ENCODE measurements at regions not wholly inside any gene's neighbourhood (a gene's known extent, or its start where the extent isn't known, plus 50 kb on each side); places are given as distances from the start of the nearest gene placed in this dataset.

GRCh38 chr14:76655331-76655730, 105.9 kb upstream of the VASH1 start:
- CTCF ChIA-PET: no interaction called here

GRCh38 chr14:76656592-76656991, 104.7 kb upstream of the VASH1 start:
- Histone ChIP-seq H3F3A (ENCODE audit: insufficient read depth, low read depth) (no peaks in the 10 kb centered on the region), H3K79me2 (ENCODE audit: low read depth) (no peaks in the 10 kb centered on the region), H3K4me1 (replicated peaks; ENCODE audit: insufficient read depth) (no peaks in the 10 kb centered on the region), H3K9me2 (ENCODE audit: insufficient read depth) (no peaks in the 10 kb centered on the region), H3K9me3 (ENCODE audit: insufficient read depth, low read depth) (no peaks in the 10 kb centered on the region), H3K27me3 (ENCODE audit: insufficient read depth, low read depth) (peaks cover 94% of the 10 kb centered on the region), H4K20me1 (ENCODE audit: insufficient read depth) (no peaks in the 10 kb centered on the region), H3K4me2 (no peak overlapping the region), H3K4me3 (no peak overlapping the region), H2AFZ (no peak overlapping the region), H3K27ac (no peak overlapping the region), H3K36me3 (ENCODE audit: low read depth) (no peaks in the 10 kb centered on the region)
- intact Hi-C loops (cut with micrococcal nuclease; ENCODE audit: unreplicated experiment): no loop called here
- BruUV-seq (replicated peaks): no TSS peak
- TF ChIP-seq EZH2 (IDR thresholded peaks at IDR 0.05; ENCODE audit: low read depth) (no peak), CTCF (conservative IDR thresholded peaks at IDR 0.05) (no peak)
- ChIA-PET POLR2A (ENCODE audit: unreplicated experiment) (no interaction called here), CTCF (no interaction called here)
- no peak for DNase-seq

More at GRCh38 chr14:76655331-76655730, 105.9 kb upstream of the VASH1 start:
- no peaks in the 10 kb centered on the region for H3K9me3 ChIP-seq (ENCODE audit: insufficient read depth, low read depth)
- TF ChIP-seq EZH2 (IDR thresholded peaks at IDR 0.05; ENCODE audit: low read depth) (no peak), CTCF (conservative IDR thresholded peaks at IDR 0.05) (no peak)
- H2AFZ ChIP-seq: no peak overlapping the region
- no peak for DNase-seq
- H3F3A ChIP-seq (ENCODE audit: insufficient read depth, low read depth): no peaks in the 10 kb centered on the region
- H3K79me2 ChIP-seq (ENCODE audit: low read depth): no peaks in the 10 kb centered on the region
- no peaks in the 10 kb centered on the region for H3K36me3 ChIP-seq (ENCODE audit: low read depth)
- H3K9me2 ChIP-seq (ENCODE audit: insufficient read depth): no peaks in the 10 kb centered on the region
- POLR2A ChIA-PET (ENCODE audit: unreplicated experiment): no interaction called here
- BruUV-seq (replicated peaks): no TSS peak
- H4K20me1 ChIP-seq (ENCODE audit: insufficient read depth): no peaks in the 10 kb centered on the region
- no peaks in the 10 kb centered on the region for H3K4me1 ChIP-seq (replicated peaks; ENCODE audit: insufficient read depth)
- no peak overlapping the region for H3K4me2 ChIP-seq
- intact Hi-C loops (cut with micrococcal nuclease; ENCODE audit: unreplicated experiment): no loop called here
- no peak overlapping the region for H3K27ac ChIP-seq
- H3K4me3 ChIP-seq: no peak overlapping the region
- H3K27me3 ChIP-seq (ENCODE audit: insufficient read depth, low read depth): peaks cover 94% of the 10 kb centered on the region

GRCh38 chr14:76657404-76657803, 103.9 kb upstream of the VASH1 start:
- intact Hi-C loops (cut with micrococcal nuclease; ENCODE audit: unreplicated experiment): no loop called here
- no peak for DNase-seq
- peaks cover 93% of the 10 kb centered on the region for H3K27me3 ChIP-seq (ENCODE audit: insufficient read depth, low read depth)
- no peak overlapping the region for H3K4me3 ChIP-seq
- BruUV-seq (replicated peaks): no TSS peak
- CTCF ChIA-PET: no interaction called here
- H2AFZ ChIP-seq: no peak overlapping the region
- no peaks in the 10 kb centered on the region for H3K79me2 ChIP-seq (ENCODE audit: low read depth)
- H3K9me3 ChIP-seq (ENCODE audit: insufficient read depth, low read depth): no peaks in the 10 kb centered on the region
- no peaks in the 10 kb centered on the region for H3K36me3 ChIP-seq (ENCODE audit: low read depth)
- no peaks in the 10 kb centered on the region for H4K20me1 ChIP-seq (ENCODE audit: insufficient read depth)
- POLR2A ChIA-PET (ENCODE audit: unreplicated experiment): no interaction called here
- no peaks in the 10 kb centered on the region for H3K9me2 ChIP-seq (ENCODE audit: insufficient read depth)
- H3F3A ChIP-seq (ENCODE audit: insufficient read depth, low read depth): no peaks in the 10 kb centered on the region
- TF ChIP-seq CTCF (conservative IDR thresholded peaks at IDR 0.05) (no peak), EZH2 (IDR thresholded peaks at IDR 0.05; ENCODE audit: low read depth) (no peak)
- H3K4me2 ChIP-seq: no peak overlapping the region
- no peaks in the 10 kb centered on the region for H3K4me1 ChIP-seq (replicated peaks; ENCODE audit: insufficient read depth)
- H3K27ac ChIP-seq: no peak overlapping the region

All from PC-9 (cell line).